GM21723 (cell line): ENCODE measurements at regions not wholly inside any gene's neighbourhood (a gene's known extent, or its start where the extent isn't known, plus 50 kb on each side); places are given as distances from the start of the nearest gene placed in this dataset.
"Not testable (repeated sequence)": the region's sequence is repeated elsewhere in the genome, so short reads cannot be mapped to it uniquely, and the experiment has no call there.

Experiments used
- ATAC-seq: cut with Tn5 transposase; IDR thresholded peaks from one replicate; pipeline ENCODE4 v1.9.1; 2021; ENCODE audit warnings: mild to moderate bottlenecking, moderate library complexity; ENCODE audit not compliant: unreplicated experiment

DNA sequence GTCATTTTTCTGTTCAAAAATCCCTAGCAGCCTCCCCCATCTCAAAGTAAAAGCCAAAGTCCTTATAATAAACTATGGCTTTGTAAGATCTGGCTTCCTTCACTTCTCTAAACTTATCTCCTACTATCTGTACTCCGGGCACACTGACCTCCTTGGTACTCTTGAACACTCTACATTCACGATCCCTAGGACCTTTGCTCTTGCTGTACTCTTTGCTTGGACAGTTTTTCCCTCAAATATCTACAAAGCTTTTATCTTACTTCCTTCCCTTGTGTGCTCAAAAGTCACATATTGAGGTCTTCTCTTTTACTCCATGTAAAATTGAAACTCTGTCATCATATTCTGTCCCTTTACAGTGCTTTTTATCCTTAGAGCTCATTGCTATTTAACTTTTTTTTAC lies 616.6 kb downstream of the IRS1 start:
- ATAC-seq: no peak

DNA sequence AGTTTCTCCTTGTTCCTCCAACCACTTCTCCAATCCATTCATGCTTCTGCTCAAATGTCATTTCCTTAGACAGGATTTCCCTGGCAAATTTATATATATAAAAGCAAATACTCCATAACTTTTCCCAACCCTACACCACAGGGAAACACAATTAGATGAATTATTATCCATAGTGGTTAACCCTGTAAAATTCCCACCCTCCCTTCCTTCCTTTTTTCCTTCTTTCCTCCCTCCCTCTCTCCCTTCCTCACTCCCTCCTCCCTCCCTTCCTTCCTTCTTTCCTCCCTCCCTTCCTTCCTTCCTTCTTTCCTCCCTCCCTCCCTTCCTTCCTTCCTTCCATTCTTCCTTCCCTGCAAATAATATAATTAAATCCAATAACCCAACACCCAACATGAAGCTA lies 617.7 kb downstream of the IRS1 start:
- ATAC-seq: no peak

DNA sequence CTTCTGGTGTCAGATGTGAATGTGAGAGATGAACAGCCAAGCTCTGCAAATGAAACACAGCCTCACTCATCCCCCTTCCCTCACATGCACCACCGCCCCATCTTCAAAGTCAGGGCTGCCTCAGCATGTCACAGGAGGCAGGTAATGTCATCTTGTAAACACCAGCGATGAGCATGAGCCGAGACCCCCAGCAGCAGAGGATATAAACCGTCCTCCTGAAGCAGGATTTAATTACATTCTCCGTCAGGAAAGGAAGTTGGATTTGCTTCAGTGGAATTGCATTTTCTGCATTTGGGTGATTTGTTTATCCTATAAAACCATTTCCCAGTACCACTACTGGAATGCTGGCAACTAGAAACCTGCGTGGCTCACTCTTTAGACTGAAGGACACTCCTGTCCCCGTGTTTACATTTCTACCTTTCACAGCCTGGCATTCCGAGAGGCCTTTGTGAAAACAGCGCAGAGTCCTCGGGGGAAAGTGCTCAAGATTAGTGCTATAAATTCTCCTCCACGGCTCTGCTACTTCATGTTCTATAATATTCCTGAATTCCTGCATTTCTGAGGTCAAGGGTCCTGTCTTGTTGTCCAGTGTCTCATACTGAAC lies 619.2 kb downstream of the IRS1 start:
- ATAC-seq: no peak

DNA sequence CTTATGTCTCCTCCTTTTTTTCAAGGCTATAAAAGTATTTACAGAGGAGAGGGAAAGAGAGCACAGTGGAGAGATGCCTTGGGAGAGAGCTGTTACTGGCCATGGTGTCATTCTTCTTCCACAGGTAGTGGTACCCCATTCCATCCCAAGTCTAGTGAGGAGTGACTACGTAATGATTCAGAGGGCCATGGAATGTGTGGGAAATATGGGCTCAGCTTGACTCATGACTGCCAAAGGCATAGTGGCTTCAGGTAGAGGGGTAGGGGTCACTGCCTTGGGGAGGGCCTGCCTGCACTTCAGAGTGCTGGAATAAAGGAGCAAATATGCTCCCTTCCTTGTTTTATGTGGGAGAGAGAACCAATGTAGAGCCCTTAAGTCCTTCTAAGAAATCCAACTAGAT lies 620.6 kb downstream of the IRS1 start:
- ATAC-seq: no peak

DNA sequence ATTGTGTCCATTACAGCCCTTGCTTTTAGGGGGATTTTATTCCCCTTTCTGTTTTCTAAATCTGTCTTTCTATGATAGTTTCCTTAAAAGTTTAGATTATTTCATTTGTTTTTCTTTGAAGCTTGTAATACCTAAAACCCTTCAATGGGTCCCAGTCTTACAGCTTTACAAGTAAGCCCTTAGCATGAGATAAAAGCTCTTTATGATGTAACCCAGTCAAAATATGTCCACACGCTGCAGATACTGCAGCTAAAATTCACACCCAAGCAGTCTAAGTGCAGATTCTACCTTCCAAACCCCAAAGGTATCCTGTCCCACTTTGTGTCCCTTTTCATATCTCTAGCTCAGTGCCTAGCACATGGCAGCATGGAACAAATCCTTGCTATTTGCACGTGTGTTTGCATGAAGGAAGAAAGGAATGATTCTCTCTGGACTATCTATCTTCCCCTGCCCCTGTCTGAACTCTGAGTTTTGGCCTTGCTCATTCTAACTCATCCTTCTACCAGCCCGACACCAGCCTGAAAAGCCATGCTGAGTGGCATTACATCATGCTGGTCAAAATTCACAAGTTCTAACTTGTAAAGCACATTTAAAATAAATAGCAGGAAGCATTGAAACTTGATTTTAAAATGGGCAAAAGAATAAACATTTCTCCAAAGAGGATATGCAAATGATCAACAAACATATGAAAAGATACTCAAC lies 623.2 kb downstream of the IRS1 start:
- no peak for ATAC-seq

DNA sequence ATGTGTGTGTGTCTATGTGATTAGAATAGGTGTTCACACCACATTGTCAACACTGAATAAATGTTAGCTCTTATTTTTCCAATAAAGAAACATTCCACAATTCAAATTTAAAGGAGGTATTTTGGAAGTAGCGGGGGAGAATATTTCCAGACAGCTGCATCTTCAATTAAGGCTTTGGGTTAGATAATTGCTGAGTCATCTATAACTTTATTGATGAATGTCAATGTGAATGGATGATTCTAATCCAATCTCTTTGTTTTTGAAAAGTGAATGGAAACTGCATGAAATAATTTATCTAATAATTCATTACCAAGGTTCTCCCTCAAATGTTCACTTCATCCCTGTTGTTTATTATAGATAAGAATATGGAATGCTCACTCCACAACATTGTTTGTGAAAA lies 625.2 kb downstream of the IRS1 start:
- ATAC-seq: no peak

DNA sequence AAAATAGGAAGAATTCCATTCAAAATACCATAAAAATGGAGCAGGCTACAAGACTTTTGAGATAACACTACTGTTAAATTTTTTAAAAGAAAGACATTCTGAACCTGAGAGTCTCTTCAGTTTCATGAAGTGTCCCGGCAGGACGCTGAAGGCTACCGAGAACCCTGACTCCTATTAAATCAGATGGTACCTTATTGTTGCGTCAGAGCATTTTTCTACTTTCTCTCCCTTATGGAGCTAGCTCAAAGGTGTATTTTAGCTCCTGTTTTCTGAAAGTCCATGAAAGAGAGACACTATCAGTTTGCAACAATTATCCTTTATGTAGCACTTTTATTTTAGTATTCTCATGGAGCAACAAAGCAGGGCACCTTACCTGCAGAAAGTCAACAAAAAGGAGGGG lies 626.7 kb downstream of the IRS1 start:
- ATAC-seq: no peak

DNA sequence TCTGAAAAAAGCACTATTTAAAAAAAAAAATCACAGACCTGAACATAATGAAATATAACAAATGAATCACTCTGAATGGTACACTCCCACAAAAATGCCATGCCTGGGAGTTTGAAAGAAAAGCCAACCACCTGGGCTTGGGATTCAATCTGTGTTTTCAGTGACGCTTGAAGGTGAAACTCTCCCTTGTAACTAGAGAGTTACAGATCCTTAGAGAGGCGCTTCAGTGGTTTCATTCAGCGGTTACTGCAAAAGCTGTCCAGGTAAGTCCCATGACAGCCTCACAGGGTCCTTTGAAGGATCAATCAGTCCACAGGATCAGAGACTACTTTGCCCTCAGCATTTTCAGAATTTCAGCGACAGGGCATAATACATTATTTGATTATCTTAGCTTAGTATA lies 627.3 kb downstream of the IRS1 start:
- no peak for ATAC-seq

DNA sequence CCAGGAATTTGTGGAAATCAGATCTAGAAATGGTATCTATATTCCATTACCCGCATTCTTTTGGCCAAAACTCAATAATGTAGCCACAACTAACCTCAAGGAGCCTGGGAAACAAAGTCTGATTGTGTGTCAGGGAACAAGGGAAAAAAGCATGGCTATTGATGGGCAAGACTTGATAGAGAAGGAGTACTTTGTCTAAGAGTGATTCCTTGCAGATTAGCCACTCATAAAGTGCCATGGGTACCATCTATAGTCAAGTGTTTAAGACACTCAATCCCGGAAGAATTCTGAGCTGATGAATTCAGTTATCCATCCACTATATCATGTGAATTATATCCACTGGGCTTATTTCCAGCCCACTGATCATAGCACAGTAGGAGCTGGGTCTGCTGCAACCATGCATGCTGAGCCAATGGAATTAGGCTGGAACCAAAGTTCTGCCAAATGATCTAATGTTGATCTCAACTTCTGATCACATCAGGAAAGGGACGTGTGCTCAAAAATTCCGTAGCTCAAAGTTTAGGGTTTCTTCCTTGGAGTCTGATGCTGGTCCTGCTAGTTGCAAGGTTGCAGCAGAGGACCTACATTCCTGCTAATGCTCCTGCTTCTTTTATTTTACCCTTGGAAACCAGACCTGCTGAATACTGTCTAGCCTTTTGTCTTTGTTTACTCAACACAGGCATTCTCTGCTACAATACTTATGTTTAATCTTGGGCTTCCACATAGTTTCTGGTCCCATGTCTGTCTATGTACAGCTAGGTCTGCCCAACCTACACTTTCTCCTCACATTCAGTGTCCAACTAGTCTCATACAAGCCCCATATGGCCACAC lies 629.7 kb downstream of the IRS1 start:
- no peak for ATAC-seq

DNA sequence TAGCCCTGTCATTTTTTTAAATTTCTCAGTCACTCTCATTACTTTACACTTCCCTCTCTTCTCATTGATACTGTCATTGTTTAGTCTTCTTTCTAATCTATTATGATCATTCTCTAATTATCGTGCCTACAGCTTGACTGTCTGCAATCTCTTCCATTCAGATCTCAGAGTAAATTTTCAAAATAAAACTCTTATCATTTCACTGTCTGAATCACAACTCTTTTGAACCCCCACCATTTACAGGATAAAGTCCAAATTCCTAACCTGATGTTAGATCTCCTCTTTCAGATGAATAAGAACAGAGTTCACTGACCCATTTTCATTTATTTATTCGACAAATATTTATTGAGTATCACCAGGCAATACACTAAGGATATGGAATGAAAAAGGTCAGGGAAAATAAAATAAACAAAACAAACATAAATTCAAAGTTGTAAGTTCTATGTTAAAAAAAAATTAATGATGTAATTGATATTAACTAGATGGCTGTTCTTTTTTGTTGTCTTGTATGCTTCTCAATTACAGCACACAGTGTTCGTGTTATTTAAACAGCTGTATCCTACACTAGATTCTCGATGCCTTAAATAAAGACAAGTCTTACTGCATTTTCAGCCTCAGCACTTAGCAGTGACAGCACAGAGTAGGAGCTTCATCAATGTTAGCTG lies 631.0 kb downstream of the IRS1 start:
- no peak for ATAC-seq

DNA sequence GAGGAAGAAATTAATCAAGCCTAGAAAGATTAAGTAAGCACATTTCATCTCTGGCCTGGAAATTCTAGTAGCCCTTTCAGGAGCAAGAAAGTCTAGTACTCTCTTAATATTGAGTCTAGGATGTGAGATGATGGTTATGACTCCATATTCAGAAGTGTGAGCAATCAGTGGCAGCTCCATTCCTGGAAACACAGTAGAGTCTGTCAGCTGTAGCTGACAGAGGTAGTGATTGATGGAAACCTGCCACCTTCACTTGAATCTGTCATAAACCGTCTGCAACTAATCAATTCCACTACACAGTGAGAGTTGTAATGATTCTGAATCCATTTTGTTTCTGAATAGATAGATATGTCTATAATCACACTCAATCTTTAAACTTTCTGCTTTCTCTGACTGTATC lies 635.1 kb downstream of the IRS1 start:
- no peak for ATAC-seq

DNA sequence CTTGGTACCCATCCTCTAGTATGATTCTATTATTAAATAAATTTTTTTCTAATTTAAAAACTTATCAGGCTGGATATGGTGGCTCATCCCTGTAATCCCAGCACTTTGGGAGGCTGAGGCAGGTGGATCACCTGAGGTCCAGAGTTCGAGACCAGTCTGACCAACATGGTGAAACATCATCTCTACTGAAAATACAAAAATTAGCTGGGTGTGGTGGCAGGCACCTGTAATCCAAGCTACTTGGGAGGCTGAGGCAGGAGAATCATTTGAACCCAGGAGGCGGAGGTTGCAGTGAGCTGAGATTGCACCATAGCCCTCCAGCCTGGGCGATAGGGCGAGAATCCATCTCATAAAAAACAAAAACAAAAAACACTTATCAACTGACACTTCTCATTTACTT lies 639.0 kb downstream of the IRS1 start:
- ATAC-seq: not testable (repeated sequence)

DNA sequence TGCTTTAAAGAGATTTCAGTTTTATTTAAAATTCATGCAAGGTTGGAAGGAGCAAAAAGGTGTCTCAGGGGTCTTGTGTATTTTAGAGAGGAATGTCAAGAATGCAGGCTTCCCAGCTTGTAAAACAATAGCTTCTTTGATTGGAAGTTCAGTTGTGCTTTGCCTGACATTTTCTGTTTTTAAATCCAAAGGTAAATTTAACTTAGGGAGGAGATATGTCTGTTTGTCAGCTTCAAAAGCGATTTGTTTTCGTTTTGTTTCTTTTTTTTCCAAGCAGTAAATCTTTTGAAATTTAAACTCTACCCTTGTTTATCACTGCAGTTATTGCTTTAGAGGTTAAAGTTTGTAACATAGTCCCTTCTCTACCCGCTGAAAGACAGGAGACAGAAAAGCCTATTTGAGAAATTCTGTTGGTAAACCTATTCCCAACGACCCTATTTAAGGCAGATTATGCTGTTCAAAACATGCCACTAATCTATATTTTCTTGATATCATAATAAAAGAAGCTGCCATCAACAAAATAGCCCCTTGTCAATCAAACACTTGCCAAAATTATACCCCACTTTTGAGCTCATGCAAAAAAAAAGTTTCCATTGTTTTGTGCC lies 639.6 kb downstream of the IRS1 start:
- ATAC-seq: no peak

DNA sequence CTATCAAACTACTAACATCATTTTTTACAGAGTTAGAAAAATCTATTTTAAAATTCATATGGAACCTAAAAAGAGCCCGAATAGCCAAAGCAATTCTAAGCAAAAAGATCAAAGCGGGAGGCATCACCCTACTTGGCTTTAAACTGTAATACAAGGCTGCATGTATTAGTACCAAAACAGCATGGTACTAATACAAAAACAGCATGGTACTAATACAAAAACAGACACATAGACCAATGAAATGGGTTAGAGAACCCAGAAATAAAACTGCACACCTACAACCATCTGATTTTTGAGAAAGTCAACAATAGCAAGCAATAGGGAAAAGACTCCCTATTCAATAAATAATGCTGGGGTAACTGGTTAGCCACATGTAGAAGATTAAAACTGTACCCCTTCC lies 640.7 kb downstream of the IRS1 start:
- no peak for ATAC-seq

DNA sequence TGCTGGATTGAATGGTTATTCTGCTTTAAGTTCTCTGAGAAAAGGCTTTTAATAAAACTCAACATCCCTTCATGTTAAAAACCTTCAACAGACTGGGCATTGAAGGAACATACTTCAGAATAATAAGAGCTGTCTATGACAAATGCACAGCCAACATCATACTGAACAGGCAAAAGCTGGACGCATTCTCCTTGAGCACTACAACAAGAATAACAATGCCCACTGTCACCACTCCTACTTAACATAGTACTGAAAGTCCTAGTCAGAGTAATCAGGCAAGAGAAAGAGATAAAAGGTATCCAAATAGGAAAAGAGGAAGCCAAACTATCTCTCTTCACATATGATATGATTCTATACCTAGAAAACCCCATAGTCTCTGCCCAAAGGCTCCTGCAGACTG lies 641.4 kb downstream of the IRS1 start:
- ATAC-seq: no peak

DNA sequence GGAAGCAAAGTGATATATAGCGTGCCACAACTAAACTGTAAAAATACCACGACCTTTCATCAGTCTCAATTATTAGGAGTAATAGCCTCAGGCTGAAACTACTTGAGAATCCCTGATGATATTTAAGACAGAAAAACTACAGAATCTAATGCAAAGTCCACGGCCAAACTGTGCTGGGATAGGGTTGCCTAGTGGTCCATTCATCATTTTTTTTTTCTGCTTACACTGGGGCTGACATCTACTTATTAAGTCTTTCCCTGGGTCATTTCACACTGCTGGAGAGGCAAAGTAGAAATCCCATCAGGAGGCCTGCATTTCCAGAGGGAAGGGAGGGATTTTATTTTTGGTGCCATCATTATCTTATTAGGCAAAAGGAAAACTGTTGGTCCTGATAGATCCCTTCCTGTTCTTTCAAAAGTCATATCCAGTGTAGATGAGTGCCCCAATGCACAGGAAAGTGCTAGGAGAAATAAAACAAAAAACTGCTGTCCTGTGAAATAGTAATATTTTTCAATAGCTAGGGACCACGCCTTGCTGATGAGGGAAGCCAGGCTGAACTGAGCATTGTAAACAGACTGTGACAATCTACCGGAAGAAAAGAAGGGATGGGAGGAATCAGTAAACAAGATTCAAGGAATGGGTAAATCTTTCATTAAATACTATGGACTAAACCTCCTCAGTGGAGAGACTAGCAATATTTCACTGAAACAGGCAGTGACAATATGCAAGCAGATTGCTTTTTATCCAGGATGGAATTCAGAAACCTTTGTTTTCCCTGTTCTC lies 644.3 kb downstream of the IRS1 start:
- no peak for ATAC-seq

DNA sequence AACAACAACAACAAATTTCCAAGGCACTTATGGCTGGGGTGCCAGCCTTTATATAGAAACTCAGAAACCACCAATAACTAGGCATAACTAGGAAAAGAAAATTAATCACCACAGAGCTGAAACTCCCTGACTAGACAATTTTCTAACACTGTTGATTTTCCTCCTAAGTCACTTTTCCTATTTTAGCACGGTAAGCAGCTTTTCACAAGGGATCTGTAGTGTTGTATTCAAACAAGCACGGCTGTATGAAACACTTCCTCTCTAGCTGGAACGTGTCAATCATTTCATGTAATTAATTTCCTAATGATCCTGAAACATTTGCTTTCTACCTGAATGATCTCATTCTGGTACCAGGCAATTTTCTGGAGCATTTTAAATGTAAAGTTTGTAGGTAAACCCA lies 645.0 kb downstream of the IRS1 start:
- no peak for ATAC-seq

DNA sequence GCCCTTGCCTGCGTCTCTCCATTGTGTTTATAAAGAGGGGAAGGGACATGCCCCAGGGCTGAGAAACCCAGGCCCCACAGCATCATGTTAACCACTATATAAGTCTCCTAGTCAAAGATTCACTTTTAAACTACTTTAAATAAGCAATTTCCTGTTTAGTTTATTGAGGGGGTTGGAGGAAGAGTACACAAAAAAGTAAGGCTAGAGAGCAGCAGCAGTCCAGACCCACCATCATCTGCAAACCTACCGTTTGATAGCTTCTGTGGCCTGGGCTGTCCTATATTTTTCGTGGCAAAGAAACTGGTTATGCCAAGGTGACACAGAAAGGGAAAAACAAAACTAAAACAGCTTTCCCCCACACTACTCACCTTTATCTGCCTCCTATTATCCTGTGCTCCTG lies 646.1 kb downstream of the IRS1 start:
- no peak for ATAC-seq

DNA sequence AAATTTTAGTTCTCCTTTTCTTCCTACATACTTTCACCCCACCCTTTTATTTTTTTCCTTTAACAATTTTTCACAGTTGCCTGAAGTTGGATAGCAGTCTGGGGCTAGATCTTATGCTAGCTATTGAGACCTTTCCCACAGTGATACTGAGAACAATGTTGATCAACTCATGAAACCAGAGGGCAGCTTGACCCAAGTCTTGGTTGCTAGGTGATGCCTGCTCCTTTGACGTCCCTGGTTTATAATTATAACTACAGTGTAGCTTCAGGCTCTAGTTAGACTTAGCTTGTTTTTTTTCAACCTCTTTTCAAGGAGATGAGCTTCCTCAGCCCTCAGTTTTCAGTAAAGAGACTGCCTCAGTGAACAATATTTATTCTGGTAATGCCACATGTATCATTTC lies 648.5 kb downstream of the IRS1 start:
- no peak for ATAC-seq

DNA sequence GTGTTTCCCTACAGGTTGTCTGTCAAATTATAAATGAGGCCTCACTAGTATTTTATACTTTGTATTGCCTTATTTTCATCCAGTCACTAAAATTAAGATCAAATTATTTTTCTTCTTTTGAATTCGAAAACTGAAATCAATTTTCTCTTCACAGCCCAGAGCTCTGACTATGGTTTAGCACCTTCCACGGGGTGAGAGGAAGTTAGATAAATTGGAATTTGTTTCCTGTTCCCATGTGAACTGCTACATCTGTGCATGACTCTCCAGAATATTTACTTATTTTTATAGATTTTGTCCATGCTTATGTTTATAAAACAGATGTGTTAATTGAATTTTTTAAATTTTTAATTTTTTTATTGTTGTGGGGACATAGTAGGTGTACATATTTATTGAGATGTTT lies 656.5 kb downstream of the IRS1 start:
- no peak for ATAC-seq
